ENCODE measurements at regions not wholly inside any gene's neighbourhood (a gene's known extent, or its start where the extent isn't known, plus 50 kb on each side); places are given as distances from the start of the nearest gene placed in this dataset.

DNA sequence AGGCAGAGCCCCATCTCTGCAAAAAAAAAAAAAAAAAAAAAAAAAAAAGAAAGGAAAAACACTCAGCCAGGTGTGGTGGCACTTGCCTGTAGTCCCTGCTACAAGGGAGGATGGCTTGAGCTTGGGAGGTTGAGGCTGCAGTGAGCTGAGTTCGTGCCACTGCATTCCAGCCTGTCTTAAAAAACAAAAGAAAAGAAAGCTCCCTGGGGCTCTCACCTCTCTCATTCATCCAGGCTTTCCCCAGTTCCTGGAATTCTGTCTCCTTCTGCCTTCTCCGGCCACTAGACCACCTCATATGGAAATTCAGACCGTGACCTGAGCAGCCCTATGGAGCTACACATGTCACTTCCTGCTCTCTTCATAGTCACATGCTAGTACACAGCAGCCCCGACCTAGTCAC, 101.1 kb upstream of the TAB2 start:
- TF ChIP-seq, protein P1, sequence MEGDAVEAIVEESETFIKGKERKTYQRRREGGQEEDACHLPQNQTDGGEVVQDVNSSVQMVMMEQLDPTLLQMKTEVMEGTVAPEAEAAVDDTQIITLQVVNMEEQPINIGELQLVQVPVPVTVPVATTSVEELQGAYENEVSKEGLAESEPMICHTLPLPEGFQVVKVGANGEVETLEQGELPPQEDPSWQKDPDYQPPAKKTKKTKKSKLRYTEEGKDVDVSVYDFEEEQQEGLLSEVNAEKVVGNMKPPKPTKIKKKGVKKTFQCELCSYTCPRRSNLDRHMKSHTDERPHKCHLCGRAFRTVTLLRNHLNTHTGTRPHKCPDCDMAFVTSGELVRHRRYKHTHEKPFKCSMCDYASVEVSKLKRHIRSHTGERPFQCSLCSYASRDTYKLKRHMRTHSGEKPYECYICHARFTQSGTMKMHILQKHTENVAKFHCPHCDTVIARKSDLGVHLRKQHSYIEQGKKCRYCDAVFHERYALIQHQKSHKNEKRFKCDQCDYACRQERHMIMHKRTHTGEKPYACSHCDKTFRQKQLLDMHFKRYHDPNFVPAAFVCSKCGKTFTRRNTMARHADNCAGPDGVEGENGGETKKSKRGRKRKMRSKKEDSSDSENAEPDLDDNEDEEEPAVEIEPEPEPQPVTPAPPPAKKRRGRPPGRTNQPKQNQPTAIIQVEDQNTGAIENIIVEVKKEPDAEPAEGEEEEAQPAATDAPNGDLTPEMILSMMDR (IDR thresholded peaks at IDR 0.05; ENCODE audit: extremely low read depth, low read depth, low read length) = no peak
- H3K4me3 ChIP-seq (ENCODE audit: insufficient read depth, low read length) = no peak overlapping the region
- no peaks in the 10 kb centered on the region for H3K79me2 ChIP-seq (ENCODE audit: insufficient read depth, low read length)
- H3K36me3 ChIP-seq (ENCODE audit: insufficient read depth, low read length) = no peaks in the 10 kb centered on the region
- no peaks in the 10 kb centered on the region for H3K9me3 ChIP-seq (ENCODE audit: low read depth, low read length)
- no peaks in the 10 kb centered on the region for H4K20me1 ChIP-seq (ENCODE audit: insufficient read depth, low read length)
- H3K27ac ChIP-seq (ENCODE audit: low read depth, low read length) = no peak overlapping the region
- DNase-seq (ENCODE audit: insufficient read length, low spot score, missing footprints) = no peak
- no peak overlapping the region for H2AFZ ChIP-seq (ENCODE audit: low read length)
- no peak overlapping the region for H3K4me2 ChIP-seq (ENCODE audit: insufficient read depth, low read length)
- no peaks in the 10 kb centered on the region for H3K27me3 ChIP-seq (ENCODE audit: insufficient read depth, low read length)
- H3K4me1 ChIP-seq (ENCODE audit: insufficient read depth, low read length) = peaks cover 18% of the 10 kb centered on the region

DNA sequence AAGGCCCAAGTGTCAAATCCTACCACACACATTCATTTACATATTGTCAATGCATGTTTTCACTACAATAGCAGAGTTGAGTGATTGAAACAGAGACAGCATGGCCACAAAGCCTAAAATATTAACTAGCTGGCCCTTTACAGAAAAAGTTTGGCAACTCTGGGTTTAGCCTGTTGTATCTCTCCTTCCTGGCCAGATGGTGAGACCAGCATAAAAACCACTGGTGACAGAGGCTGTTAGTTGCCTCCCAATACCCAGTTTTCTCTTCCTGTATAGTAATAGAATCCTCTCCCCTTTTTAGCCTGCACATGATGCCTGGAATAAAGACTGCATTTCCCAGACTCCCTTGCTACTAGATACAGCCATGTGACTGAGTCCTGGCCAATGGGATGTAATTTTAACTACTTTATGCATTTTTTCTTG, 100.0 kb upstream of the TAB2 start:
- H3K27me3 ChIP-seq (ENCODE audit: insufficient read depth, low read length) = no peaks in the 10 kb centered on the region

DNA sequence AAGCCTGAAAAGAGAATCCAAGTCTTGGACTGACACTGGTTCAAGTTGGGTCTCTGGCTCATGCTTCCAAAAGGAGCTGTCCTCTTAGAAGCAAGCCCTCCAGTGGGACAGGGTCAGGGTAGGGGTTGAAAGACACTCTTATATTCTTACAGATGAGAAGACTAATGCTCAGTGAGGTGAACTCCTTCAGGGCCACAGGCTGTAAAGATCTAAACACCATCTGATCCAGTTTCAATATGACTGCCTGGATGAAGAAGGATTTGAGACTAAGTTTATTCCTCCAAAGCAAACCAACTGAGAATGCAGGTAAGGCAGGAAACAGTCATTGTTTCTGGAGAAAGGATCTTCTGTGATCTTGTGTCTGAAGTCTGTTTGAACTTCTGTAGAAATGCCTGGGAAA, 99.0 kb upstream of the TAB2 start:
- no peak for DNase-seq (ENCODE audit: insufficient read length, low spot score, missing footprints)
- TF ChIP-seq, protein P1 (IDR thresholded peaks at IDR 0.05; ENCODE audit: extremely low read depth, low read depth, low read length) = no peak
- Histone ChIP-seq H3K36me3 (ENCODE audit: insufficient read depth, low read length) (no peaks in the 10 kb centered on the region), H3K4me1 (ENCODE audit: insufficient read depth, low read length) (peaks cover 6% of the 10 kb centered on the region), H3K27me3 (ENCODE audit: insufficient read depth, low read length) (no peaks in the 10 kb centered on the region), H3K27ac (ENCODE audit: low read depth, low read length) (no peak overlapping the region), H3K79me2 (ENCODE audit: insufficient read depth, low read length) (no peaks in the 10 kb centered on the region), H3K4me3 (ENCODE audit: insufficient read depth, low read length) (no peak overlapping the region), H2AFZ (ENCODE audit: low read length) (no peak overlapping the region), H3K9me3 (ENCODE audit: low read depth, low read length) (no peaks in the 10 kb centered on the region), H3K4me2 (ENCODE audit: insufficient read depth, low read length) (no peak overlapping the region), H4K20me1 (ENCODE audit: insufficient read depth, low read length) (no peaks in the 10 kb centered on the region)

More for the DNA sequence above, 100.0 kb upstream of the TAB2 start:
- DNase-seq (ENCODE audit: insufficient read length, low spot score, missing footprints) = no peak
- Histone ChIP-seq H3K79me2 (ENCODE audit: insufficient read depth, low read length) (no peaks in the 10 kb centered on the region), H4K20me1 (ENCODE audit: insufficient read depth, low read length) (no peaks in the 10 kb centered on the region), H3K4me3 (ENCODE audit: insufficient read depth, low read length) (no peak overlapping the region), H3K4me2 (ENCODE audit: insufficient read depth, low read length) (no peak overlapping the region), H3K27ac (ENCODE audit: low read depth, low read length) (no peak overlapping the region), H2AFZ (ENCODE audit: low read length) (no peak overlapping the region), H3K36me3 (ENCODE audit: insufficient read depth, low read length) (no peaks in the 10 kb centered on the region), H3K4me1 (ENCODE audit: insufficient read depth, low read length) (peaks cover 12% of the 10 kb centered on the region), H3K9me3 (ENCODE audit: low read depth, low read length) (no peaks in the 10 kb centered on the region)
- TF ChIP-seq, protein P1 (IDR thresholded peaks at IDR 0.05; ENCODE audit: extremely low read depth, low read depth, low read length) = no peak

DNA sequence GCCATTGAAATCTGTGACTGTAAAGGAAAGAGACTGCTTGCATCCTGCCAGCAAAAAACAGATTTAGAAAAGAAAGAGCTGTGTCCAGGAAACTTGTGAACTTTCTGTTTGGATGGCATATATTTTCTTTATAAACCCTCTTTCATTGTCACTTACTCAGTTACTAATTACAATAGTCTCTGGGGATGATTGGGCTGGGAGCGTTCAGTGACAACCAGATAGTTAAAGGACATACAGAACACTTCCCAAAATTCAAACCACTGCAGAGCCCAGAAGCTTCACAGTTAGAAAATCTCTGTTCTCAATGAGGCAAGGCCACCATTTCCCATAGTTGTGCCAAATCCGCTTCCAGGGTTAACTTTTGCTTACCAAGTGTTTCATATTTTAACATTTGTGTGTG, 98.6 kb upstream of the TAB2 start:
- DNase-seq (ENCODE audit: insufficient read length, low spot score, missing footprints) = no peak
- no peaks in the 10 kb centered on the region for H3K27me3 ChIP-seq (ENCODE audit: insufficient read depth, low read length)
- no peak overlapping the region for H3K27ac ChIP-seq (ENCODE audit: low read depth, low read length)
- H3K4me3 ChIP-seq (ENCODE audit: insufficient read depth, low read length) = no peak overlapping the region
- H4K20me1 ChIP-seq (ENCODE audit: insufficient read depth, low read length) = no peaks in the 10 kb centered on the region
- H3K4me2 ChIP-seq (ENCODE audit: insufficient read depth, low read length) = no peak overlapping the region
- H3K9me3 ChIP-seq (ENCODE audit: low read depth, low read length) = no peaks in the 10 kb centered on the region
- no peaks in the 10 kb centered on the region for H3K36me3 ChIP-seq (ENCODE audit: insufficient read depth, low read length)
- peaks cover 2% of the 10 kb centered on the region for H3K4me1 ChIP-seq (ENCODE audit: insufficient read depth, low read length)
- no peak overlapping the region for H2AFZ ChIP-seq (ENCODE audit: low read length)
- H3K79me2 ChIP-seq (ENCODE audit: insufficient read depth, low read length) = no peaks in the 10 kb centered on the region
- TF ChIP-seq, protein P1 (IDR thresholded peaks at IDR 0.05; ENCODE audit: extremely low read depth, low read depth, low read length) = no peak

All from osteoblast (primary cell).